ENCODE measurements at regions not wholly inside any gene's neighbourhood (a gene's known extent, or its start where the extent isn't known, plus 50 kb on each side); places are given as distances from the start of the nearest gene placed in this dataset.

- intact Hi-C loops (cut with DNase I), result no loop called here
- no peaks in the 10 kb centered on the region for H3K36me3 ChIP-seq
- no peaks in the 10 kb centered on the region for H3K27me3 ChIP-seq
- peak overlapping the region in 1 of 2 donors; percentile 28 for H3K27ac ChIP-seq
- H3K4me3 ChIP-seq, result no peak overlapping the region
- no peak for TF ChIP-seq CTCF (IDR thresholded peaks at IDR 0.05)
- no peak for DNase-seq (ENCODE audit: low spot score in 2 of 2)
- peaks cover 5 to 7% of the 10 kb centered on the region in 2 donors for H3K4me1 ChIP-seq
- H3K9me3 ChIP-seq, result no peaks in the 10 kb centered on the region
Observed at GRCh38 chr3:28856796-28857195, 424.1 kb upstream of the RBMS3 start.

- H3K27me3 ChIP-seq, result no peaks in the 10 kb centered on the region
- no peaks in the 10 kb centered on the region for H3K36me3 ChIP-seq
- H3K4me1 ChIP-seq, result peaks cover 5 to 7% of the 10 kb centered on the region in 2 donors
- DNase-seq (ENCODE audit: low spot score in 2 of 2), result no peak
- H3K9me3 ChIP-seq, result no peaks in the 10 kb centered on the region
- intact Hi-C loops (cut with DNase I), result no loop called here
- no peak for TF ChIP-seq CTCF (IDR thresholded peaks at IDR 0.05)
- H3K27ac ChIP-seq, result peak overlapping the region; percentile 65 to 69
- no peak overlapping the region for H3K4me3 ChIP-seq
Observed at GRCh38 chr3:28859897-28860296, 421.0 kb upstream of the RBMS3 start.

- Histone ChIP-seq H3K4me3 (peak overlapping the region in 1 of 2 donors; percentile 13), H3K36me3 (no peaks in the 10 kb centered on the region), H3K27me3 (no peaks in the 10 kb centered on the region), H3K9me3 (no peaks in the 10 kb centered on the region), H3K4me1 (peaks cover 5 to 7% of the 10 kb centered on the region in 2 donors), H3K27ac (peak overlapping the region; percentile 65 to 69)
- intact Hi-C loops (cut with DNase I), result no loop called here
- peak in 1 of 2 donors; percentile 71 for DNase-seq (ENCODE audit: low spot score in 2 of 2)
- TF ChIP-seq CTCF (IDR thresholded peaks at IDR 0.05), result no peak
Observed at GRCh38 chr3:28860307-28860706, 420.6 kb upstream of the RBMS3 start.

GRCh38 chr3:28863186-28863585 lies 417.7 kb upstream of the RBMS3 start:
- no peak for DNase-seq (ENCODE audit: low spot score in 2 of 2)
- Histone ChIP-seq H3K27ac (no peak overlapping the region), H3K9me3 (no peaks in the 10 kb centered on the region)

GRCh38 chr3:28867836-28868235 lies 413.0 kb upstream of the RBMS3 start:
- TF ChIP-seq CTCF (IDR thresholded peaks at IDR 0.05), result no peak

More at GRCh38 chr3:28863186-28863585, 417.7 kb upstream of the RBMS3 start:
- TF ChIP-seq CTCF (IDR thresholded peaks at IDR 0.05), result no peak
- Histone ChIP-seq H3K36me3 (no peaks in the 10 kb centered on the region), H3K4me3 (peak overlapping the region in 1 of 2 donors; percentile 33), H3K4me1 (peaks cover 5 to 7% of the 10 kb centered on the region in 2 donors), H3K27me3 (no peaks in the 10 kb centered on the region)
- intact Hi-C loops (cut with DNase I), result no loop called here

GRCh38 chr3:28868897-28869296 lies 412.0 kb upstream of the RBMS3 start:
- TF ChIP-seq CTCF (IDR thresholded peaks at IDR 0.05), result no peak
- intact Hi-C loops (cut with DNase I), result no loop called here
- no peaks in the 10 kb centered on the region for H3K4me1 ChIP-seq
- no peaks in the 10 kb centered on the region for H3K36me3 ChIP-seq
- no peak for DNase-seq (ENCODE audit: low spot score in 2 of 2)
- H3K4me3 ChIP-seq, result no peak overlapping the region
- H3K9me3 ChIP-seq, result no peaks in the 10 kb centered on the region
- no peaks in the 10 kb centered on the region for H3K27me3 ChIP-seq
- H3K27ac ChIP-seq, result no peak overlapping the region

More at GRCh38 chr3:28867836-28868235, 413.0 kb upstream of the RBMS3 start:
- H3K4me3 ChIP-seq, result no peak overlapping the region
- intact Hi-C loops (cut with DNase I), result no loop called here
- H3K9me3 ChIP-seq, result no peaks in the 10 kb centered on the region
- no peak for DNase-seq (ENCODE audit: low spot score in 2 of 2)
- H3K36me3 ChIP-seq, result no peaks in the 10 kb centered on the region
- no peaks in the 10 kb centered on the region for H3K27me3 ChIP-seq
- H3K4me1 ChIP-seq, result no peaks in the 10 kb centered on the region
- H3K27ac ChIP-seq, result no peak overlapping the region

Measured in ascending aorta (tissue), 2 donors.